ENCODE measurements at regions not wholly inside any gene's neighbourhood (a gene's known extent, or its start where the extent isn't known, plus 50 kb on each side); places are given as distances from the start of the nearest gene placed in this dataset.

DNA sequence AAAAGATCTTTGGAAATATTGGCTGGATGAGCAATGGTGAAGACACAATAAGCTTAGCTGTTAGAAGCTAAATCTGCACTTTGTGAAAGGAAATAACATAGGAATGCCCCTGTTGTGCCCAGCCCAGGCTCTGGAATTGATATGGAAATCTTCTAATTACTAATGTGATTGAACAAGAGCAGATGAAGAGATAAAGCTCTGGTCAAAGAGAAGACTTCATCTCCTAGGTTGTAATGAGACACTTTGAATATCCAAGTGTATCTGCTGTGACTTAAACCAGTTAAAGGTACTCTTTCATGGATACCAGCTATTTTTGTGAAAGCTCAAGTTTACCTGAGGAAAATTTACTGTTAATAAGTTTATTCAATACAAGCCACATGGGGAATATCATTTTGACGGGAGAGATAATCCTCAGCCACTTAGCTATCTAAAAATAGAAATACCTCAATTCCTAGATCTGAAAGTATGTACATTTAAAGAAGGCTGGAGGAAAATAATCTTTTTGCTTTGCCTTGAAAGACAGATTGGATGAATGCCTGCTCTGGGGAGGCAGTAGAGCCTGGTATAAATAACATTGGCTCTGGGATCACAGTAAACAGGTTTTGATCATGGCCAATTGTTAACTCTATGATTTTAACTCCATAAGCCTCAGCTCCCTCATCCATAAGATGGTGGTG is 494.0 kb upstream of the B3GALT2 start:
- DNase-seq (ENCODE audit: low read depth in 1 of 2, low spot score in 1 of 2) (no peak), ATAC-seq (no peak), FAIRE-seq (no peak)
- H3K4me2 ChIP-seq = no peak overlapping the region
- no peaks in the 10 kb centered on the region for H3K9me3 ChIP-seq
- ChIA-PET POLR2A (no interaction called here), CTCF (no interaction called here)
- H3K4me3 ChIP-seq = no peak overlapping the region
- TF ChIP-seq RAD21 (conservative IDR thresholded peaks at IDR 0.05 in 1 of 2, IDR thresholded peaks at IDR 0.05 in 1 of 2) (no peak), CHD4 (IDR thresholded peaks at IDR 0.05; ENCODE audit: borderline replicate concordance) (no peak), FOSL2 (IDR thresholded peaks at IDR 0.05) (no peak), FOSL2 (CRISPR knock-in tag; IDR thresholded peaks at IDR 0.05) (no peak), SMC3 (IDR thresholded peaks at IDR 0.05) (no peak), KDM1A (IDR thresholded peaks at IDR 0.05; ENCODE audit: low read depth) (no peak), HOXB13 (CRISPR knock-in tag; IDR thresholded peaks at IDR 0.05; ENCODE audit: low read depth) (no peak), ESRRA (IDR thresholded peaks at IDR 0.05; ENCODE audit: borderline replicate concordance, low read length) (no peak), NFE2L2 (conservative IDR thresholded peaks at IDR 0.05; ENCODE audit: low read length) (no peak), RARB (CRISPR knock-in tag; IDR thresholded peaks at IDR 0.05) (no peak), HOXA7 (CRISPR knock-in tag; IDR thresholded peaks at IDR 0.05) (no peak), GATA3 (IDR thresholded peaks at IDR 0.05; ENCODE audit: borderline replicate concordance) (no peak), JUN (IDR thresholded peaks at IDR 0.05) (no peak), EHF (CRISPR knock-in tag; IDR thresholded peaks at IDR 0.05) (no peak)
- TF ChIP-seq, protein P1, sequence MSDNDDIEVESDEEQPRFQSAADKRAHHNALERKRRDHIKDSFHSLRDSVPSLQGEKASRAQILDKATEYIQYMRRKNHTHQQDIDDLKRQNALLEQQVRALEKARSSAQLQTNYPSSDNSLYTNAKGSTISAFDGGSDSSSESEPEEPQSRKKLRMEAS (IDR thresholded peaks at IDR 0.05) = no peak
- 0 out of 3 replicates have a peak, but pooled peaks cover 3% of the 10 kb centered on the region for H3K4me1 ChIP-seq
- 72% methylated on average over 1 of the region's 1 CpG for WGBS (ENCODE audit: missing lambda C conversion rate)
- H3K27ac ChIP-seq = no peak overlapping the region

DNA sequence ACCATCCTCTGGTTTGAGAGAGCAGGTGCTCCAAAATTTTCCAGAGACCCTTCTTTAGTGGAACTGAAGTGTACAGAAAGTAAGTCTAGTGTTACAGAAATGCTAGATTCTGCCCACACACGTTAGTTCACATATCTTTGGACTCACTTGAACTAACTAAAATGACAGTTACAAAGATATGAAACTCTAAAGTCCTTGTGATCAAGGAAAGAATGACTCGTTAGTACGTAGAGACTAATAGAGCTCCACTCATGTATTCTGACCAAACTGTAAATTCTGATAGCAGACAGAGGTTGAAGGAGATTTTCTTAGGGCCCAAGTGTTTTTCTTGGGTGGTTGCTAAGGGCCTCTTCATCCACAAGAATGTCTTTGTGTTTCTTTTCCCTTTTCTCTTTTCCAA is 491.5 kb upstream of the B3GALT2 start:
- no peak overlapping the region for H3K4me2 ChIP-seq
- TF ChIP-seq MAZ (IDR thresholded peaks at IDR 0.05; ENCODE audit: borderline replicate concordance, low read depth, low read length) (no peak), KDM1A (IDR thresholded peaks at IDR 0.05; ENCODE audit: low read depth) (no peak), EP300 (IDR thresholded peaks at IDR 0.05) (no peak), SMC3 (IDR thresholded peaks at IDR 0.05) (no peak), ELK1 (IDR thresholded peaks at IDR 0.05; ENCODE audit: low read depth, low read length) (no peak), KDM5A (IDR thresholded peaks at IDR 0.05) (no peak), ATOH8 (CRISPR knock-in tag; IDR thresholded peaks at IDR 0.05; ENCODE audit: low read depth) (no peak), HDAC2 (IDR thresholded peaks at IDR 0.05) (no peak), MYC (IDR thresholded peaks at IDR 0.05; ENCODE audit: borderline replicate concordance, low read length) (no peak), RNF2 (IDR thresholded peaks at IDR 0.05; ENCODE audit: borderline replicate concordance, low read depth) (no peak), JUN (IDR thresholded peaks at IDR 0.05) (no peak)
- TF ChIP-seq, protein P2, sequence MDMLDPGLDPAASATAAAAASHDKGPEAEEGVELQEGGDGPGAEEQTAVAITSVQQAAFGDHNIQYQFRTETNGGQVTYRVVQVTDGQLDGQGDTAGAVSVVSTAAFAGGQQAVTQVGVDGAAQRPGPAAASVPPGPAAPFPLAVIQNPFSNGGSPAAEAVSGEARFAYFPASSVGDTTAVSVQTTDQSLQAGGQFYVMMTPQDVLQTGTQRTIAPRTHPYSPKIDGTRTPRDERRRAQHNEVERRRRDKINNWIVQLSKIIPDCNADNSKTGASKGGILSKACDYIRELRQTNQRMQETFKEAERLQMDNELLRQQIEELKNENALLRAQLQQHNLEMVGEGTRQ (IDR thresholded peaks at IDR 0.05) = no peak
- TF ChIP-seq, protein P3, sequence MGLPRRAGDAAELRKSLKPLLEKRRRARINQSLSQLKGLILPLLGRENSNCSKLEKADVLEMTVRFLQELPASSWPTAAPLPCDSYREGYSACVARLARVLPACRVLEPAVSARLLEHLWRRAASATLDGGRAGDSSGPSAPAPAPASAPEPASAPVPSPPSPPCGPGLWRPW (IDR thresholded peaks at IDR 0.05) = no peak
- FAIRE-seq (no peak), ATAC-seq (no peak), DNase-seq (ENCODE audit: low read depth in 1 of 2, low spot score in 1 of 2) (no peak)
- H3K4me1 ChIP-seq = 0 out of 3 replicates have a peak, but pooled peaks cover 3% of the 10 kb centered on the region
- ChIA-PET POLR2A (no interaction called here), CTCF (no interaction called here)
- no peak overlapping the region for H3K27ac ChIP-seq
- no peaks in the 10 kb centered on the region for H3K9me3 ChIP-seq
- no peak overlapping the region for H3K4me3 ChIP-seq
- 82% methylated on average over 3 of the region's 3 CpGs for WGBS (ENCODE audit: missing lambda C conversion rate)

Data from A549 (cell line).